ENCODE measurements at regions not wholly inside any gene's neighbourhood (a gene's known extent, or its start where the extent isn't known, plus 50 kb on each side); places are given as distances from the start of the nearest gene placed in this dataset.
A peak's percentile ranks its signal among the peaks of the same experiment; 100 is the strongest.
"Not testable (repeated sequence)": the region's sequence is repeated elsewhere in the genome, so short reads cannot be mapped to it uniquely, and the experiment has no call there.

DNA sequence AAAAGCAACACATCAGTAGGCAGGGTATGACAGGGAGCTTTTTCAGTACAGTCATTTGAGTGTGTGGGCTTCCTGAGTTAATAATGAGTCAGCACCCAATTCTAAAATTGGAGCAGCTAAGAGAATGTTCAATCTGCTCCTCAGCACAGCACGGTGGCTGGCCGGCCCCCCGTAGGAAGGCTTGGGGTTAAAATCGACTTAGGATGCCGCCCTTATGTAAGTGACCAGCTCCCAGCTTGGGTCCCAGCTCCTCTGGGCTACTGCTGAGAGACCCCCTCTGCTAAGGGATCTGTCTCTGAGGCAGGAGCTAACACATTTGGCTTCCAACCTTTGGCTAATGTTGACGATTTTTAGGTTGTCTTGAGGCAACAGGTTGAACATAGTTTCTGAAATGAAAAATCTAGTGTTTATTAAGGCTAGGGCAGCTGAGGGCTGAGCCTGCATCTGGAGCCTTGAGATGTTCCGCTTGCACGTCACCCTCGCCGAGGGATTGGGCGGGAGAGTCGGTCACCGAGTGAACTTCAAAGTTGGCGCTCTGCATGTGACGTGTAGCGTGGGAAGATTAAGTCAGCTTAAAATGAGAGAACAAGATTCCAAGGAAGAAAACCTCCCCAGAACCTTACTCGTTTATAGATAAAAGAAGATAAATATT, 291.3 kb upstream of the PLGLB2 start:
- peak; percentile 44 for TF ChIP-seq POLR2A (IDR thresholded peaks at IDR 0.05; ENCODE audit: low read length)
- not testable (repeated sequence) for DNase-seq

DNA sequence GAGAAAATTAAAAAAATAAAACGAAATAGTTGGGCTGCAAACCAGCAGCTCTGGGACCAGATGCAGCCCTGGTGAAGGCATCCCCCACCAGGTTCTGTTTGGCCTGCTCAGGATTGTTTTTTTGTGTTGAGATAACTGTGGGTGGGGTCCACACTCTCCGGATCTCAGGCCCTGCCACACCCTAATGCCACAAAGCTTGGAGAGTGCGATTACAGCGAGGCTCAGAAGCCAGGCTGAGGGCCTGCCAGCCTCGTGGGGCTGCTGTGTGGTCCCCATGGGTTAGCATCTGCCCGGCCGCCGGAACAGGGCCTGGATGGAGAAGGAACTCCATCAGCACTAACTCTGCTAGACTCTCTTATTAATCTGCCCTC, 290.8 kb upstream of the PLGLB2 start:
- TF ChIP-seq POLR2A (IDR thresholded peaks at IDR 0.05; ENCODE audit: low read length): peak; percentile 27
- DNase-seq: not testable (repeated sequence)

DNA sequence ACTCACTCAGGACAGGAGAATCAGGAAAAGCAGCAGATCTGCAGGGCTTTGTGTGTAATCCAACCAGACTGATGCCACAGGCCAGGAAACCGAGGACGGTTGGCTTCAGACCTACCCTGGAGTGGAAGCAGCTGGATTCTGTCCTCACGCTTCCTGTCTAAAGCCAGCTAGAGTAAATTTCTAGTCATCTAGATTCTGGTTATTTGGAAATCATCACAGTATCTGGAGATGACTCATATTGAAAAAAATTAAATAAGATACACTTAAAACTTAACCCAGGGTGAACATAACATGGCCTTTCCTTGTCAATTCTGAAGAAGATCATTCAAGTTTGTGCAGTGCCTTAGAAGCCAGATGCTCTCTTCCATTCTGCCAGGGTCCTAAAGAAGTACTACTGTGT, 288.9 kb upstream of the PLGLB2 start:
- not testable (repeated sequence) for DNase-seq

DNA sequence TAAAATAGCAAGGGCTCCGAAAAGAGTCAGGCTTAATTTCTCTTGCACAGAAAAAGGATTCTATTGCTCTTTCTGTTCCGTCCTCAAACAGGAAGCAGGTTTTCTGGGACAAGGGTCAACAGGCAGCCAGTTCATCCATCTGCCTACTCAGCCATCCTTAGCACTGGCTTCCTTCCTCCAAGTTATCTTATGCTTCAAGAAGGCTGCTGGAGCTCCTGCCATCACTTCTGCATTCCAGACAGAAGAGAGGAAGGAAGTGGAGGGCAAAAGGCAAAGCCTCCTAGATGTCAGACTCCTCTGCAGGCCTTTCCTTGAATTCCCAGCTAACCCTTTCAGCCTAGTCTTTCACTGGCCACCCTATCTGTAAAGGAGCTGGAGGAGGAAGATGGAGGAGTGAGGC, 287.8 kb upstream of the PLGLB2 start:
- not testable (repeated sequence) for DNase-seq

DNA sequence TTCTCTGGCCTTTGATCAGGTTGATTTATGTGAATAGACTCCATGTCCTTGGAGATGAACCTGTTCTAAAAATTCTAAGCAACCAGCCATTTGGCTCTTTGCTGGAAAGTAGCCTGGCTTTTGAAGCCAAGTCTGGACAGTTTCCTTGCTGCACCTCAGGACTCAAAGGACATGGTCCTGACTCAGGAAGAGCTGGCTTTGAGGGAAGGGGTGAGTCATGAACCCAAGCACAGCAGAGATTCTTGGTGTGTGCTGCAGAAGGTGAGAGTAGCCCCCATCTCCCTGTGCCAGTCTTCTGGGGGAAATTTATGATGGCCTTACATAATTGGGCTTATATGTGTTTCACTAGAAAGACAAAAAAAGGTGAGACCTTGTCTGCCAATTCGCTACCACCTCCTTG, 287.2 kb upstream of the PLGLB2 start:
- DNase-seq: not testable (repeated sequence)

DNA sequence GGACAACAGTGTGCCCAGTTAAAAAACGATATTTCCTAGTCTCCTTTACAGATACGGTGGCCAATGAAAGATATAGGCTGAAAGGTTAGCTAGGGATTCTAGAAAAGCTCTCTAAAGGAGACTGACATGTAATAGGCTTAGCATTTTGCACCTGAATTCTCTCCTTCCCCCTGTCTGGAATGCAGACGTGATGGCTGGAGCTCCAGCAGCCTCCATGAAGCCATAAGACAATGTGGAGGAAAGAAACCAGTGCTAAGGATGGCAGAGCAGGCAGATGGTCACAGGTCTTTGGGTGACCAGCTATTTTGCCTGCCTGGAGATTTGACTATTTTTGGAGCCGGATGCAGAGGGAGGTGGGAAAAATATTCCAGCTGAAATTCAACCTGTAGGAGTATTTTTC, 286.2 kb upstream of the PLGLB2 start:
- DNase-seq: not testable (repeated sequence)

DNA sequence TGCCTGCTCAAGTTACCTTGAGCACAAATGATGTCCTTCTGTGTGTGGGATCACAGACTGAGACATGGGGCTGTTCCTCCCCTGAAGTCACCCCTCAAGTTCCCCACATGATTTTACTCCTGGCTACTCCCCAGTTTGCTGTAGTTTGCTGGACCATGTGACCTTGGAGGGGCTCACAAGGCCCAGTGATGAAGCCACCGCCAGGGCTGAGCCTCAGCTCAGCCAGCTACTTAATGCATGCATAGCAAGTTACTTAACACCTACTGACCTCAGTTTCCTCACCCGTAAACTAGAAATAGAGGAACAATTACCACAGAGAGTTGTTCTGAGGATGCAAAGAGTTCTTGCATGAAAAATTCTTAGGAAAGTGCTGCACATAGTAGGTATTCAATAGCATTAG, 283.7 kb upstream of the PLGLB2 start:
- not testable (repeated sequence) for DNase-seq

DNA sequence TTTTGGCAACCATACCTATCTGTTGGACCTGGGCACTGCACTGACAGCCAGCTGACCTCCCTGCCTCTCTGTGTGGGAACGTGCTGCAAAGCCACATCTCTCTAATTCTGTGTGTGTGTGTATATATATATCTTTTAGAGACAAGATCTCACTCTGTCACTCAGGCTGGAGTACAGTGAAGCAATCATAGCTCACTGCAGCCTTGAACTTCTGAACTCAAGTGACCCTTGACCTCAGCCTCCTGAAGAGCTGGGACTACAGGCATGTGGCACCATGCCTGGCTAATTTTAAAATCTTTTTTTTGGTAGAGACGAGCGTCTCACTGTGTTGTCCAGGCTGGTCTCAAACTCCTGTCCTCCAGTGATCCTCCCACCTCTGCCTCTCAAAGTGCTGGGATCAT, 282.2 kb upstream of the PLGLB2 start:
- not testable (repeated sequence) for DNase-seq

DNA sequence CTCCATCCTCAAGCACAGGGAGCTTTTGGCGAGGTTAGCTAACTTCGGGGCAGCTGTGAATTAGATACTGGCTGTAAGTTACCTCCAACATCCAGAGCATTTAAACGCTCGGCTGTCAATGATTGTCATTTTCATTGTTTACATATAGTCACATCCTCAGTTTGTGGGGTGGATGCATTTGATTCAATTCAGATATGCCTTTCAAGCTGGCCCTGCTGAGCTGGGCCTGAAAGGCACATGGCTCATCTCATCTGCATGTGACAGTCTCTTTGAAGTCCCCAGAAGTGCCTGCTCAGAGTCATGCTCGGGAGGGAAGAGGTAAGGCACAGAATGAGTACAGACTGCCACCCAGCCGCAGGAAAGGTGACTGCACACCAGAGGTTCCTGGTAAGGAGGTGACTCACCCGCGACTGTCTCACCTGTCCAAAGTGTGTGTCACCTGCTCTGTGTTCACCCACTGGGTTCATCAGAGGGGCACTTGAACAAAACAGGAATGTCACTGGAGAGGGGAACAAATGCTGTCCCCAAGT, 281.2 kb upstream of the PLGLB2 start:
- not testable (repeated sequence) for DNase-seq

DNA sequence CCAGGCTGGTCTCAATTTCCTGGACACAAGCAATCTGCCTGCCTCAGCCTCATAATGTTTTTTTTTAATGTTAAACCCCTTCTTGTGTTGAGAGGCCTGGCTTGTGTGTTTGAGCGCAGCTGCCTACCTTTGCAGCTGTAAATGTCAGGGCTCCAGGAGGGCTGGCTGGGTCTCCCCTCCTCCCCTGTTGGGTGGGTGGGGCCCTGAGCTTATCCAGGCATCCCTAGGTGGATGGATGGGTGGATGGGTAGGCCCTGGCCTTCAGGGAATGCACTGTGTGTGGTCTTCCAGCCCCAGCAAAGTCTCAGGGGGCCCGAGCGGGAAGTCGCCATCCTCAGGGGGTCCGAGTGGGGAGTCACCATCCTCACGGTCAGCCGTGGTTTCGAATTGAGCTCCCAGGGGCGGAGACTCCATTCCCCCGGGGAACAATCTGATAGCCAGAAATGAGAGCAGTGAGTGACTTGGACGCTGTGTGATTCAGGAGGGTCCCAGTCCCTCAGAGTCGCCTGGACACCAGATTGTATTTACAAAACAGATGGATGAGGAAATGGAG, 279.4 kb upstream of the PLGLB2 start:
- not testable (repeated sequence) for DNase-seq

DNA sequence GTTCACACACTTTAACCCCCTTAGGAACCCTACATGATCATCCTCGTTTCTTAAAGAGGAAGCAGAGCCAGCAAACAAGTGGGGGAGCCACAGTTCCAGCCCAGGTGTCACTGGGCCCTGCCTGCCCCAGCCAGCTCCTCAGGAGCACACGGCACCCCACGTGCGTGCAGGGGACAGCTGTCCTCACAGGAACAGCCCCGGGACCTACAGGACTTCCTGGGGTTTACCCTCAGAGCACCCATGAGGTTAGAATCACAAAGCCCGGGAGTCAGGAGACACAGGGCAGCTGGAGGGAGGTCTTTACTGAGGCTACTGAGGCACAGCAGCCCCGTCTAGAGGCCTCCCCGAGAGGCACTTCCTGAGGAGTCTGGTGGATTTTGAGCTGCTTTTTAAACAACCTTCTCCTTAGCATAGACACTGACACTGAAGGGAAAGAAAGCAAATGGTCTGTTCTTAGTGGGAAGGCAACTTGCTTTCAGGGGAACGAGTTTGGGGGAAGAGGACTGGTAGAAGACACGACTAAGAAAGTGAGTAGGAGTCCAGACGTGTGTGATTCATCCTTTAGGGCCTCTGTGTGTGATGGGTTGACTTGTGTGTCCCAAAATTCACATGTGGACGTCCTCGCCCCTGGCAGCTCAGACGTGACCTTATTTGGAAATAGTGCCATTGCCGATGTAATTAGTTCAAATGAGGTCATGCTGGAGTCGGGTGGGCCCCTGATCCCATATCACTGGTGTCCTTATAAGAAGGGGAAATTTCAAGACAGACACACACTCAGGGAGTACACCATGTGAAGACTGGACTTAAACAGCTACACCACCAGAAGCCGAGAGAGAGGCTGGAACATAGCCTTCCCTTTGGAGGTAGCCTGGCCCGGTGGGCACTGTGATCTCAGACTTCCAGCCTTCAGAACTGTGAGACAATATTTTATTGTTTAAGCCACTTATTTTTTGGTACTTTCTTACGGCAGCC, 278.4 kb upstream of the PLGLB2 start:
- peak; percentile 54 for TF ChIP-seq POLR2A (IDR thresholded peaks at IDR 0.05; ENCODE audit: low read length)
- not testable (repeated sequence) for DNase-seq

DNA sequence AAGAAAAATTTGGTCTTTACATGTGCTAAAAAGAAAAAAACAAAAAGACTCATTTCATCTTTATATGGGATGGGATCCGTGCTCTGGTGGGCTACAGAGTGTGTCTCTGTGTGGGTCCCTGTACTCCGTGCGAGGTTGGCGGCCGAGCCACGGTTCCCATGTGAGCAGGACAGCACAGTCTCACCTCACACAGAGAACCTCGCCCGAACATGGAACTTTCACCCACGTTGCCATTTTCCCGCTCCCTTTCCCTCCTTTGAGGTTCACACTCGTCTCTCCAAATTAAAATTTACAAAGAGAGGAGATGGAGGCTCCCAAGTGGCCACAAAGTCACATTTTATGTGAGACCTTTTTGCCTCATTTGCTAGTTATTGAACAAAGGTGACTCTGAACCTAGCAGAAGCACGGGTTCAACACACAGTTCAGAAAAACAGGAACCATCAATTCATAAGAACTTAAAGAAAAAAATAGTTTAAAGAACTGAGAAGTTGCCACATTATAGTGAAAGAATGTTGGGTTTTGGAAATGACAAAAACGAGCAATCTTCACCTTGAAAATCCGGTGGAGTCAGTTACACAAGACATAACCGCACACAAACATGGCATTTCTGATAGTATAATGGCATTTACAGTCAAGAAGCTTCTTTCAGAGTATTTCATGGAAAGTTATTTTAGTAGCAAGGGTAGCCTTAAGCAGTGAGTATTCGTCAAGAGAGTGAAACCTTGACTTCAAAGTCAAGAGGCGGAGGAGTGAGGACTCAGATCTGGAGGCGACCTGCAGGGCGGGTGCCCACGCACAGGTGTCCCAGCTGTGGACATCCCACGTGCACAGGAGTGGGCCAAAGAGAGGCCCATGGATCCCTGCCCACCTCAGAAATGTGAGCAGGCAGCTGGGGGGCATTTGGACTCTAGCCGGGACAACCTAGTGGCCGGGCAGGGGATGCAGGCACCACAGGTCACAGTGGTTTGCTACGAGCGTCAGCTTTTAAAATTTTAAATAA, 277.2 kb upstream of the PLGLB2 start:
- not testable (repeated sequence) for DNase-seq
- TF ChIP-seq POLR2A (IDR thresholded peaks at IDR 0.05; ENCODE audit: low read length): peak; percentile 27

DNA sequence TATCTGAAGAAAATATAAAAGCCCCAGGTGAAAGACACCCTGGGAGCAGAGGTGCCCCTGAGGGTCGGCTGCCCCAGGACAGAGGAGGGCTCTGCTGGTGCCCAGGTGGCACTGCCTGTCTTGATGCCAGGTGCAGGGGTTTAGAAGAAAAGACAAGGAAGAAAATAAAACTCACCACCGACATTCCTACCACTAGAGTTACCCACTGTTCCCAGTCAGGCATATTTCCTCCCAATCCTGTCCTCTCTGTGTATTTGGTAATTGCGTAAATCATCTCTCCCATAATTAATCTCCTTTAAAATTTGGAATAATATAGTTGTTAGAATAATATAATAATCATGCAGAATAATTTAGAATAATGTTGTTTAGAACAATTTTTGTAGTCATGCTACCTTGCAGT, 276.4 kb upstream of the PLGLB2 start:
- DNase-seq: not testable (repeated sequence)

DNA sequence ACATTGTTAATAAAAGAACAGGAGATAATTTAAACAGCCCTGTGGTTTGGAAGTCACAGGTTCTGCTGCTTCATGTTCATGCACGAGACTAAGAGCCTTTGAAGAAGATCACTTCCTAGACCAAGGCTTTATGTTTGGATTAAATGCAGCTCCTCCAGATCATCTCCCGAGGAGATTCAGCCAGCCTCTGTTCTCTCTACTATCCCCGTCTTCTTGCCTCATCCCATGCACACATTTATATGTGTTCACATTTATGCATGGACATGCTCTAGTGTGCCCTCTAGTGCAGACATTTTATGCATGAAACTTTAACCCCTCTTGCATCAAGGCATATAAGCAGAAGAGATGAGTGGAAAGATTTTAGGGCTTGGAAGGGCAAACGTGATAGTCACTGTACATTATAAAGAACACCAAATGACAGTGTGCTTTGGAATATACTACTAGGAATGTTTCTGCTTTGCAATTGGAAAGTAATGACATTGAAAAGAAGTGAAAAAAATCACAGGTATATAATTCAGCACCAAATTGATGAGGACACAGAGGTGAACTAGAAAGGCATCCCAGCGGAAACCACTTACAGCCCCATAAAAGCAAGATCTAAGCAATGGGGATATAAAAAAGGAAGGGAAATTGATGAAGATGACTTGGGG, 271.5 kb upstream of the PLGLB2 start:
- DNase-seq: not testable (repeated sequence)

DNA sequence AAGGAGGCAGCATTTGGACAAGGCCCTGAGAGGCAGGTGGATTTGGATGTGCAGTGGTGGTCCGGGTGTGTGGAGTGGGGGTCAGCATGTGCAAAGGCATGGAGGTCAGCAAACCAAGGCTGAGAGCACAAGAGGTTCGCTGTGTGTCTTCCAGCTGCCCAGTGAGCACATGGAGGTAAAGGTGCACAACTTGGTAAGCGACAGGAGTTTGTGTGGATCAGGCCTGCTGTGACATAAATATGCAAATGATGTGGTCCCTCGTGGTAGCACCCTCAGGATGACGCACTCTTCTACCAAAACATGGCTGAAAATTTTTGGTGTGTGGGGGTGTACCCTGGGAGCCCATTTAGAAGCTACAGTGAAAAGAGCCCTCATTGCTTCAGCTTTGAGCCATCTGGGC, 271.0 kb upstream of the PLGLB2 start:
- not testable (repeated sequence) for DNase-seq

DNA sequence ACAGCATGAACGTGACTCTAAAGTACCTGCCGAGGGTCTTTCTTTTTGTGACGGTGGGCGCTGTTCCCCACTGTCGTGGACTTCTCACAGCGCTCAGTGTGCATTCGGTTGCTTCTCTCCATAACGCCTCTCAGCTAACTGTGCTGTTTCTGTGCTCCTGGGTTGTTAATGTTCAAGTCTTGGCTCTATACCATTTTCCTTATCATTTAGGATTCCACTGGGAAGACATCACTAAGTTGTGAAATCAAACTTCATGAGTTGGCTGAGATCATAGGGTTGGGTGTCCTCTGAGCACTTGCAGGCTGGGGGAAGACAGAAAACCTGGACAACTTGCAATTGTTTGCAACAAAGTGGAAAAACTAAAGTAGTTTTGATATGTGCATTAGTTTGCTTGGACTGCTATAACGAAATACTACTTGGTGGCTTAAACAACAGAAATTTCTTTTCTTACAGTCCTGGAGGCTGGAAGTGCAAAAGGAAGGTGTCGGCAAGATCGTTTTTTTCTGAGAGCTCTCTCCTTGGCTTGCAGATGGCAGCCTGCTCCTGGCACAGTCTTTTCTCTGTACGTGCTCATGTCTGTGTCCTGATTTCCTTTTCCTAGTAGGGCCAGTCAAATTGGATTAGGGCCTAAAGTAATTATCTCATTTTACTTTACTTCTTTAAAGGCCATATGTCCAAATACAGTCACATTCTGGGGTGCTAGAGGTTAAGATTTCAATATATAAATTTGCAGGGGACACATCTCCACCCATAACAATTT, 270.0 kb upstream of the PLGLB2 start:
- not testable (repeated sequence) for DNase-seq

DNA sequence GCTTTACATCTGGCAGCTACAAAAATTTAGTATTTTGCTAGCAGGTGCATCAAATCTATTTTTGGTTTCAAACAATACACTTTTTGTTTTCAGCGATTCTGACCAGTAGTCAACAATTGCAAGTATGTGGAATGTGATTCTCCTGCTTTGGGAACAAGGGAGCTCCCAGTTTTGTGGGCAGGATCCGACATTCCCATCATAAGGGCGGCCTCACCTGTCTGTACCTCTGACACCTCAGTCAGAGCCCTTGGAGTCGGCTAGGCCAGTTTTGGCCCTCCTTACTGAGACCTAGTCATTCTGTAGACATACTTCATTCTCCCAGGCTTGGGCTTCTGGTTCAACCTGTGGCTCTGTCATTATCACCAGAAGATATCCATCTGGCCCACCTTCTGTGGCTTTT, 269.0 kb upstream of the PLGLB2 start:
- DNase-seq: not testable (repeated sequence)

DNA sequence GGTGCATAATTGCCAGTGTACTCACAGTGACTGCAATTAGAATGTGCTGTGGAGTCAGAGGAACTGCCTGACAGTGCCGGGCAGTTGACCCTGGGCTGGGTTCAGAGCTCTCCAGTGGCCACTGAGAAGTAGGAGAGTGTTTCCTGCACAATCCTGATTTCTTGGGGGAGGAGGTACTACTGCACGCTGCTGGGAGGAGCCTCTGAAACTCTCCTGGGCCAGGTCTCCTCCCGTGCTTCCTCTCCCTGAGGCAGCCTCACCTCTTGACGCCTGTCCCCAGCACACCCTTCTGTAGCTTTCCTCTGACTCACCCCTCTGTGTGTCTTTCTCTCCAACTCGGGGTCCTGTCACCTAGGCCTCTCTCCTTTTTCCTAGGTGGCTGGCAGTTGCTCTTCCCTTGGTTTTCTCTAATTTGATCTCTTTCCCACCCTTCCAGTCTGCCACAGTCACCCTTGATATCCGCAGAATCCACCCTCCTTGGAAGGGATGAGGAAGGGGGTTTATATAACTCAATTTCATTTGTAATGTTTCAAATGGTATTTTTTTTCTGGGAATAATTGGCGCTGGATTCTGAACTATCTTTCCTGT, 264.7 kb upstream of the PLGLB2 start:
- DNase-seq: not testable (repeated sequence)

DNA sequence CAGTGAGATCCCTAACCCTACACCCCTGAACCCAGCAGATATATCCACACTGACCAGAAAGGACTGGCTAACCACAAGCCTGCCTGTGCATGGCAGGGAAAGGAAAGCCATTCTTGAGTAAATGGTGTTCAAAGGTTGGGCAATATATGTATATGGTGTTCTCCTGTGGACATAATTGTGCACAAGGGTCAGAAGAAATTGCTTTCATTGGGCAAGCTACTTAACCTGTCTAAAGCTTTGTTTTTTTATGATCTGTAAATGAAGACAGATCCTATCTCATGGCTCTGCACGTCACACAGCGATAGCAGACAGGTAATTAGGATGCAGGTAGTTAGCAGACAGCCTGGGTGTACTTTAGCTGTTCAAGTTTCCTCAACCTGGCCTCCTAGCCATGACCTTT, 263.5 kb upstream of the PLGLB2 start:
- DNase-seq: not testable (repeated sequence)

DNA sequence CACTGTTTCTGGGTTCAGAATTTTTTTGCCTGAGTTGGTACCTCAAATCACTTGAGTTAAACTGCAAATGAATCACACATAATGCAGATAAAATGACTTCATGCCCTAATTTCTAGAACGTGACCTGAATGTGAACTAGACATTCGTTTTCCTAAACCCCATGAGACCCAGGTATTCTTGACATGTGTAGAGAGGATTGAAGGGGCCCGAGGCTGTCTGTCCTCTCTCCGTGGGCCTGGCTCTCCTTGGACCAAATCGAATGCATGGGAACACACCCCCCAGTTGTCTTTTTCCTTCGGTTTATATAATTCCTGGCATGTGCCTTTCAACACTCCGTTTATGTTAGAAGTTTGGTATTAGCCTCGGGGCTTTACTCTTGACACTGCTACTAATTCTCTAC, 262.4 kb upstream of the PLGLB2 start:
- not testable (repeated sequence) for DNase-seq
